ENCODE measurements at regions not wholly inside any gene's neighbourhood (a gene's known extent, or its start where the extent isn't known, plus 50 kb on each side); places are given as distances from the start of the nearest gene placed in this dataset.

- TF ChIP-seq, protein P1, sequence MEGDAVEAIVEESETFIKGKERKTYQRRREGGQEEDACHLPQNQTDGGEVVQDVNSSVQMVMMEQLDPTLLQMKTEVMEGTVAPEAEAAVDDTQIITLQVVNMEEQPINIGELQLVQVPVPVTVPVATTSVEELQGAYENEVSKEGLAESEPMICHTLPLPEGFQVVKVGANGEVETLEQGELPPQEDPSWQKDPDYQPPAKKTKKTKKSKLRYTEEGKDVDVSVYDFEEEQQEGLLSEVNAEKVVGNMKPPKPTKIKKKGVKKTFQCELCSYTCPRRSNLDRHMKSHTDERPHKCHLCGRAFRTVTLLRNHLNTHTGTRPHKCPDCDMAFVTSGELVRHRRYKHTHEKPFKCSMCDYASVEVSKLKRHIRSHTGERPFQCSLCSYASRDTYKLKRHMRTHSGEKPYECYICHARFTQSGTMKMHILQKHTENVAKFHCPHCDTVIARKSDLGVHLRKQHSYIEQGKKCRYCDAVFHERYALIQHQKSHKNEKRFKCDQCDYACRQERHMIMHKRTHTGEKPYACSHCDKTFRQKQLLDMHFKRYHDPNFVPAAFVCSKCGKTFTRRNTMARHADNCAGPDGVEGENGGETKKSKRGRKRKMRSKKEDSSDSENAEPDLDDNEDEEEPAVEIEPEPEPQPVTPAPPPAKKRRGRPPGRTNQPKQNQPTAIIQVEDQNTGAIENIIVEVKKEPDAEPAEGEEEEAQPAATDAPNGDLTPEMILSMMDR (IDR thresholded peaks at IDR 0.05), result no peak
- TF ChIP-seq POLR2A (IDR thresholded peaks at IDR 0.05) (no peak), POLR2AphosphoS5 (IDR thresholded peaks at IDR 0.05) (no peak)
These were observed 867.7 kb upstream of the HS3ST1 start for GRCh38 chr4:12296366-12296765.
